ENCODE measurements at regions not wholly inside any gene's neighbourhood (a gene's known extent, or its start where the extent isn't known, plus 50 kb on each side); places are given as distances from the start of the nearest gene placed in this dataset.

DNA sequence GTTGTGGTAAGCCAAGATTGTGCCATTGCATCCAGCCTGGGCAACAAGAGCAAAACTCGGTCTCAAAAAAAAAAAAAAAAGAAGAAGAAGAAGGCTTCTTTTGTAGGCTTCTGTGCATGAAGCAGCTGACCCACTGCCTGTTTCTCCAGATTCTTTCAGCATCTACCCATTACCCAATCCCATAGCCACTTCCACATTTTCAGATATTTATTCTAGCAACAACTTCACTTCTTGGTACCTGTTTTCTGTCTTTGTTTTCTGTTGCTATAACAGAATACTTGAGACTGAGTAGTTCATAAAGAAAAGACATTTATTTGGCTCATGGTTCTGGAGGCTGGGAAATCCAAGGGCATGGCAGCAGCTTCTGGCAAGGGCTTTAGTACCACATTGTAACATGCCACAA, 95.3 kb upstream of the SGK1 start:
- H3K9me3 Mint-ChIP-seq (ENCODE audit: unreplicated experiment): no peaks in the 10 kb centered on the region
- ChIA-PET POLR2A (no interaction called here), CTCF (no interaction called here)
- Histone ChIP-seq H3K4me1 (no peaks in the 10 kb centered on the region), H3K9me3 (no peaks in the 10 kb centered on the region), H3K36me3 (ENCODE audit: control insufficient read depth, insufficient read depth, low read length) (no peaks in the 10 kb centered on the region), H3K4me3 (ENCODE audit: low read depth, low read length) (no peak overlapping the region), H3K27me3 (replicated peaks; ENCODE audit: control insufficient read depth, insufficient read depth, low read length) (no peaks in the 10 kb centered on the region)
- H3K27ac Mint-ChIP-seq (ENCODE audit: unreplicated experiment): no peak overlapping the region
- no peaks in the 10 kb centered on the region for H3K36me3 Mint-ChIP-seq (ENCODE audit: insufficient read depth, unreplicated experiment)
- DNase-seq: no peak
- intact Hi-C loops (cut with micrococcal nuclease; ENCODE audit: unreplicated experiment): no loop called here
- H3K4me3 Mint-ChIP-seq (ENCODE audit: unreplicated experiment): no peak overlapping the region
- no TSS peak for BruUV-seq (replicated peaks)
- TF ChIP-seq, protein P1, sequence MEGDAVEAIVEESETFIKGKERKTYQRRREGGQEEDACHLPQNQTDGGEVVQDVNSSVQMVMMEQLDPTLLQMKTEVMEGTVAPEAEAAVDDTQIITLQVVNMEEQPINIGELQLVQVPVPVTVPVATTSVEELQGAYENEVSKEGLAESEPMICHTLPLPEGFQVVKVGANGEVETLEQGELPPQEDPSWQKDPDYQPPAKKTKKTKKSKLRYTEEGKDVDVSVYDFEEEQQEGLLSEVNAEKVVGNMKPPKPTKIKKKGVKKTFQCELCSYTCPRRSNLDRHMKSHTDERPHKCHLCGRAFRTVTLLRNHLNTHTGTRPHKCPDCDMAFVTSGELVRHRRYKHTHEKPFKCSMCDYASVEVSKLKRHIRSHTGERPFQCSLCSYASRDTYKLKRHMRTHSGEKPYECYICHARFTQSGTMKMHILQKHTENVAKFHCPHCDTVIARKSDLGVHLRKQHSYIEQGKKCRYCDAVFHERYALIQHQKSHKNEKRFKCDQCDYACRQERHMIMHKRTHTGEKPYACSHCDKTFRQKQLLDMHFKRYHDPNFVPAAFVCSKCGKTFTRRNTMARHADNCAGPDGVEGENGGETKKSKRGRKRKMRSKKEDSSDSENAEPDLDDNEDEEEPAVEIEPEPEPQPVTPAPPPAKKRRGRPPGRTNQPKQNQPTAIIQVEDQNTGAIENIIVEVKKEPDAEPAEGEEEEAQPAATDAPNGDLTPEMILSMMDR (IDR thresholded peaks at IDR 0.05; ENCODE audit: insufficient read depth in 1 of 2, low read depth in 1 of 2, low read length in 1 of 2, severe bottlenecking in 1 of 2, unreplicated experiment in 1 of 2): no peak
- no peaks in the 10 kb centered on the region for H3K4me1 Mint-ChIP-seq (ENCODE audit: low read depth, unreplicated experiment)
- no peaks in the 10 kb centered on the region for H3K27me3 Mint-ChIP-seq (ENCODE audit: insufficient read depth, unreplicated experiment)

DNA sequence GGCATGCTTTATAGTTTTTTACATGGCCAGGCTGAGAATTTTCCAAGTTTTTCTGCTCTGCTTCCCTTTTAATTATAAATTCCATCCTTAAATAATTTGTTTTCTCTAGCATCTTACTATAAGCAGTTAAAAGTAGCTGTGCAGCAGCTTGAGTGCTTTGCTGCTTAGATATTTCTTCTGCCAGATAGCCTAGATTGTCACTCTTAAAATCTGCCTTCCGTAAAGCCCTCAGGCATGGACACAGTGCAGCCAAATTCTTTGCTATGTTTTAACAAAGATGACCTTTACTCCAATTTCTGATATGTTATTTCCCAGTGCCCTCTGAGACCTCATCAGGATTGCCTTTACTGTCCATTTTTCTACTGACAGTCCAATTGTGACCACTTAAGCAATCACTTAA, 92.6 kb upstream of the SGK1 start:
- H3K27me3 ChIP-seq (replicated peaks; ENCODE audit: control insufficient read depth, insufficient read depth, low read length): no peaks in the 10 kb centered on the region
- ChIA-PET CTCF (no interaction called here), POLR2A (no interaction called here)
- Mint-ChIP-seq H3K9me3 (ENCODE audit: unreplicated experiment) (no peaks in the 10 kb centered on the region), H3K4me1 (ENCODE audit: low read depth, unreplicated experiment) (no peaks in the 10 kb centered on the region), H3K4me3 (ENCODE audit: unreplicated experiment) (no peak overlapping the region), H3K27ac (ENCODE audit: unreplicated experiment) (no peak overlapping the region), H3K27me3 (ENCODE audit: insufficient read depth, unreplicated experiment) (no peaks in the 10 kb centered on the region), H3K36me3 (ENCODE audit: insufficient read depth, unreplicated experiment) (no peaks in the 10 kb centered on the region)
- no peaks in the 10 kb centered on the region for H3K4me1 ChIP-seq
- no TSS peak for BruUV-seq (replicated peaks)
- H3K9me3 ChIP-seq: no peaks in the 10 kb centered on the region
- no peaks in the 10 kb centered on the region for H3K36me3 ChIP-seq (ENCODE audit: control insufficient read depth, insufficient read depth, low read length)
- no peak overlapping the region for H3K4me3 ChIP-seq (ENCODE audit: low read depth, low read length)
- TF ChIP-seq, protein P1 (IDR thresholded peaks at IDR 0.05; ENCODE audit: insufficient read depth in 1 of 2, low read depth in 1 of 2, low read length in 1 of 2, severe bottlenecking in 1 of 2, unreplicated experiment in 1 of 2): no peak
- no peak for DNase-seq
- intact Hi-C loops (cut with micrococcal nuclease; ENCODE audit: unreplicated experiment): no loop called here

DNA sequence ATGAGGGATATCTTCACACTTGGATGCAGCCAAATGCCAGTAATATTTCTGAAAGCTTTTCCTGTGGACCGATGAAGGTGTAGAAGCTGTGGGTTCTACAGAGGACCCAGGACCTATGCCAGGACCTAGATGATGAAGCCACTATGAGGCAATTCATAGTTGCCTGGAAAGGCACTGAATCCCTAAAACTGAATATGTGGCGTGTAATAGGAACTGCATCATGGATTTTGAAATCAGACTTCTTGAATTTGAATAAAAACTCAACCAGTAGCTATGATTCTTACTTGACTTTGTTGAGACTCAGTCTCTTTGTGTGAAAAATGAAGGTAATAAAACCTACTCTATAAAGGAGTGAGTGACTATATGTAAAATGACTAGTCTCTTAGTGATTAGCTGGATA, 89.9 kb upstream of the SGK1 start:
- Histone ChIP-seq H3K27me3 (replicated peaks; ENCODE audit: control insufficient read depth, insufficient read depth, low read length) (no peaks in the 10 kb centered on the region), H3K4me1 (no peaks in the 10 kb centered on the region), H3K9me3 (no peaks in the 10 kb centered on the region), H3K4me3 (ENCODE audit: low read depth, low read length) (no peak overlapping the region), H3K36me3 (ENCODE audit: control insufficient read depth, insufficient read depth, low read length) (no peaks in the 10 kb centered on the region)
- H3K4me1 Mint-ChIP-seq (ENCODE audit: low read depth, unreplicated experiment): peaks cover 1% of the 10 kb centered on the region
- H3K36me3 Mint-ChIP-seq (ENCODE audit: insufficient read depth, unreplicated experiment): no peaks in the 10 kb centered on the region
- no peak overlapping the region for H3K4me3 Mint-ChIP-seq (ENCODE audit: unreplicated experiment)
- ChIA-PET POLR2A (no interaction called here), CTCF (no interaction called here)
- DNase-seq: no peak
- intact Hi-C loops (cut with micrococcal nuclease; ENCODE audit: unreplicated experiment): no loop called here
- no peak overlapping the region for H3K27ac Mint-ChIP-seq (ENCODE audit: unreplicated experiment)
- TF ChIP-seq, protein P1 (IDR thresholded peaks at IDR 0.05; ENCODE audit: insufficient read depth in 1 of 2, low read depth in 1 of 2, low read length in 1 of 2, severe bottlenecking in 1 of 2, unreplicated experiment in 1 of 2): no peak
- no TSS peak for BruUV-seq (replicated peaks)
- H3K9me3 Mint-ChIP-seq (ENCODE audit: unreplicated experiment): no peaks in the 10 kb centered on the region
- H3K27me3 Mint-ChIP-seq (ENCODE audit: insufficient read depth, unreplicated experiment): no peaks in the 10 kb centered on the region

All from Caco-2 (cell line).